Chondrocyte (in vitro differentiated cells): ENCODE measurements at regions not wholly inside any gene's neighbourhood (a gene's known extent, or its start where the extent isn't known, plus 50 kb on each side); places are given as distances from the start of the nearest gene placed in this dataset.

Source experiments
- DNase-seq: peaks from one replicate; pipeline ENCODE4 v3.0.0; 2021; ENCODE audit warnings: mixed read lengths, low spot score
- H3K27ac Mint-ChIP-seq: one replicate; pipeline ENCODE4 v1.8.0; 2021; ENCODE audit warnings: mild to moderate bottlenecking, moderate library complexity, mixed read lengths; ENCODE audit not compliant: unreplicated experiment
- H3K27me3 Mint-ChIP-seq: 2 replicates; pipeline ENCODE4 v1.8.0; 2021; ENCODE audit warnings: low read depth, mixed read lengths
- H3K36me3 Mint-ChIP-seq: 2 replicates; pipeline ENCODE4 v1.8.0; 2021; ENCODE audit warnings: low read depth, mixed read lengths
- H3K4me1 Mint-ChIP-seq: 2 replicates; pipeline ENCODE4 v1.8.0; 2021; ENCODE audit warnings: low read depth, mild to moderate bottlenecking, mixed read lengths
- H3K4me3 Mint-ChIP-seq: one replicate; pipeline ENCODE4 v1.8.0; 2021; ENCODE audit warnings: mild to moderate bottlenecking, moderate library complexity, mixed read lengths; ENCODE audit not compliant: unreplicated experiment
- H3K9me3 Mint-ChIP-seq: 2 replicates; pipeline ENCODE4 v1.8.0; 2021; ENCODE audit warnings: low read depth, mixed read lengths
- CTCF ChIP-seq: fragments of 200-600 bp; sonication (generic); IDR thresholded peaks from 2 replicates; pipeline ENCODE4 v1.5.0; 2021; ENCODE audit warnings: antibody characterized with exemption, mild to moderate bottlenecking, moderate library complexity

GRCh38 chr13:102932331-102932730, 86.5 kb downstream of the ERCC5 start:
- Mint-ChIP-seq H3K36me3 (no peaks in the 10 kb centered on the region), H3K4me1 (peaks cover 11% of the 10 kb centered on the region), H3K27ac (no peak overlapping the region), H3K9me3 (no peaks in the 10 kb centered on the region), H3K4me3 (no peak overlapping the region), H3K27me3 (peaks cover 4% of the 10 kb centered on the region)
- no peak for TF ChIP-seq CTCF
- DNase-seq: no peak

DNA sequence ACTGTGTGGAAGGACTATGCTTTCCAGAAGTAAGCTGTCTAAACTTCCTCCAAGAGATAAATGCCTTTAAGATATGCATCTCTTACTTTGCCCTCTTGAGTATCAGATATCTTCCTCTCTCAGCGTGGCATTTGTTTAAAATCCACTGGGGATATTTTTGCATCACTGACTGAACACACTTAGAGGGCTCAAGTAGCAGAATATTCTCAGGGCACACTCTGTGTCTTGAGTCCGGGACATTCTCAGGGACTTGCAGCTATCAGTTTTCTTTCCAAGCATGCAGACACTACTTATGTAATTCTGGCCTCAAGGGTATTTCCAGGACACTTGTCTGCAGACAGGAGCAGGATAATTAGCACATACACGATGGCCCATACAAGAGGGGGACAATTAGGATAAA, 84.7 kb downstream of the ERCC5 start:
- Mint-ChIP-seq H3K4me1 (peaks cover 22% of the 10 kb centered on the region), H3K27ac (no peak overlapping the region), H3K4me3 (no peak overlapping the region), H3K27me3 (peaks cover 4% of the 10 kb centered on the region), H3K36me3 (no peaks in the 10 kb centered on the region), H3K9me3 (peaks cover under 1% of the 10 kb centered on the region)
- no peak for TF ChIP-seq CTCF
- no peak for DNase-seq

DNA sequence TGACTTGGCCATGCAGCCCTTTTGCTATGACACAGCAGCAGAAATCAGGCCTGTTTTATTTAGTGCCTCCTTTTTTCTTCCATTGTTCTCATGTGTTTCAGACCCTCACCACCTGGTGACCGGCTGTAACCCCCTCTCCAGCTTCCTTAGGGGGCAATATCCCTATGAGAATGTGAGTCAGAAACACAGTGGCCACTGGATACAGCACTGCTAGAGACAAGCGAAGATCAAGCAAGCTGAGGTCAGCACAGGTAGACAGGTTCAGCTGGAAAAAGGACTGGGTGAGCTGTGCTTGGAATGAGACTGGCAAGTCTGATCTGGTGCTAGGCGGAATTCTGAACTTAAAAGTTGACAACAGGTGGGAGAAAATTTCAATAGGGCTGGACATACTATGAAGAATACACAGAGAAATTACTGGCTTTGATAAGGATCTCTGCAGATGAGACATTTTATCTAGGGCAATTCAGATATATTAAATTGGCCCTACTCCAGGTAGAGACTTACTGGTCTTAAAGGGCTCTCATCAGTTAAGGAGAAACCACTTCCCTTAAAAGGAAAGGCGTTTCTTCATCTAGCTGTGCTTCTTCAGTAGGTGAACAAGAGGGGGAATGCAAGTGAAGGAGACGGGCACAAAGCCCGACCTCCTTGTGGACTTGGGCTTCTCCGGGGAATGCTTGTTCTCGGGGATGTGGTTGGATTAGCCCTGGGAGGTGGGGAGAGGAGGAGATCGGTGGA, 83.3 kb downstream of the ERCC5 start:
- no peak for DNase-seq
- Mint-ChIP-seq H3K9me3 (peaks cover 5% of the 10 kb centered on the region), H3K4me3 (no peak overlapping the region), H3K27ac (no peak overlapping the region), H3K36me3 (no peaks in the 10 kb centered on the region), H3K27me3 (no peaks in the 10 kb centered on the region), H3K4me1 (peaks cover 22% of the 10 kb centered on the region)
- no peak for TF ChIP-seq CTCF
